ENCODE measurements at regions not wholly inside any gene's neighbourhood (a gene's known extent, or its start where the extent isn't known, plus 50 kb on each side); places are given as distances from the start of the nearest gene placed in this dataset.
"Not testable (repeated sequence)": the region's sequence is repeated elsewhere in the genome, so short reads cannot be mapped to it uniquely, and the experiment has no call there.

DNA sequence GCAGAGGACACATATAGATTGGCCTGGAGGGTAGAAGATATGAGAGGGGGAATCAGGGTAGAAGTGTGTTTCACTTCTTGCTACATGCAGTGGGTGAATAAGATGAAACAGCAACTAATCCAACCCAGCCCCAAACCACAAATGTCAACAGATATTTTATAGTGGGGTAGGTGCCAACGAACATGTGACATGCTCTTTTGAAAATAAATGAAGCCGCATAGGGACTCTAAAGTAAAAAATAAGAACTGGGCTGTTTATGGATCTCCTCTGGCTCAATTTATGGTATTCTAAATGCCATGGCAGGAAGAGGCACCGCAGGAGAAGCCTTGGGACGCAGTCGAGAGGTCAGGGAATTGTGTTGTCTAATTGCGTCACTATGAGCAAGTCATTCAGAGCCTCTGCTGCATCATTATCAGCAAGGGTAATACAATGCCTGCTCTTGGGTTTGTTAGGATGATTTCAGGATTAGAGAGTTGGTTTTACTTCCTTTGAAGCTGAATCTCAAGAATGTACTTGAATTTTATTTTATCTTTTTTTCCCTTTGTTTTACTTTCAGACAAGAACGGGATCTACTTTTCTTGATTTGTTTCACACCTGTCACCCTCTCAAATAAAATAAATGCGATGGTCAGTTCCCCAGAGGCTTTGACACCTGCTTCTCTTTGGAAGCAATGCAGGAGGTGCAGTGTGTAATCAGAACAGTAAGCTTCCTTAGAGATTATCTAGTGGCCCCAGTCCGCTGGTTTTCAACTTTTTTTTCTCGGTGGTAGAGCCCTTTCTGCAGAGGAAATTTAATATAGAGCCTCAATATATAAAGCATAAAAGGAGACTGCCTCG lies 375.6 kb upstream of the CLINT1 start:
- DNase-seq = no peak

DNA sequence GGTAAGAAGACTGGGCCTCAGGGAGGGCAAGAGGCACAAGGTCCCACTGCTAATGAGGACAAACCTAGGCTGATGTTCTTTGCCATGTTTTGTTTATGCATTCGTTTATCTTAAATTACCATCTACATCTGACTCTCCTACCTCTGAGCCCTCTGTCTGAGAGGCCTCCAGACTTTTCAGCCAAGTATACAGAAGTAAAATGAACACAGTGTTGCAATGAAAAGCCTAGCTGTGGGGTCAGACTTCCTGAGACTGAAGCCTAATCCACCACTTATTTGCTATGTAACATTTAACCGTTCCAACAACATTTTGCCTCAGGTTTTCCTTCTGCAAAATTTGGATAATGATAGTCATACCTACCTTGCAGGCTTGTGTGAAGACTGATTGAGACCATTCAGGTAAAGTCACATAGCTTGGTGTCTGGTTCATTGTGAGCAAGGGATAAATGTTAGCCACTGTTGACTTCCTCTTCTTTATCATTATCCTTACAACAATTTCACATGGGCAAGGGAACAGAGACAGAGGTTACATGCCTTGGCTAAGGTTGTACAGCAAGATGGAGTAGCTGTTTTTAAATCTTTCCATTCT lies 374.9 kb upstream of the CLINT1 start:
- DNase-seq = no peak

DNA sequence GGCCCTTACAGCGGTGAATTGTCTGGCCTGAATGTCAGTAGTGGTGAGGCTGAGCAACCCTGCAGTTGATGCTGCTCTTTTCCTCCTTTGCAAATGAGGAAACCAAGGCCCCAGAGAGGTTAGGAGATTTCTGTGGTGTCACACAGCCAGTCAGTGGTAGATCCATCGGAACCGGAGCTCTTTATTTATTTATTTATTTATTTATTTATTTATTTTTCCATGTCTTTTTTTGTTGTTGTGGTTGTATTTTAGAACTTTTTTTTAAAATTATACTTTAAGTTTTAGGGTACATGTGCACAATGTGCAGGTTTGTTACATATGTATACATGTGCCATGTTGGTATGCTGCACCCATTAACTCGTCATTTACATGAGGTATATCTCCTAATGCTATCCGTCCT lies 368.4 kb upstream of the CLINT1 start:
- DNase-seq = not testable (repeated sequence)

DNA sequence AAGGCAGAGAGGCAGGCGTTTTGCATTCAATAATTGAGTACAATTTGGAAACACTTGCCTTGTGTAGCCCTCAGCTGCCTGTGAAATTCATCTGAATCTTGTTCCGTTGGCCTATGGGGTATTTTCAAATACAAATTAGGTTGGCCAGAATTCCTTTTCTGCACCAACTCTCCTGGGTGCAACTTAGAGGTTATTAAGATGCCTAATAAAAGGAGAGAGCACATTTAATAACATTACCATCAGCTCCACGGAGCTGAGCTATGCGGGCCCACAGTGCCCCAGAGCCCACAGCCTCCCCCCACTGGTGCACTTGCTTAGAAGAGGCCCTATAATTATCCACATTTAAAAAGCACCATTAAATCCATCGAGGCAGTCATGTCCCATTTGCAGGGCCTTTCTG lies 367.6 kb upstream of the CLINT1 start:
- DNase-seq = no peak

DNA sequence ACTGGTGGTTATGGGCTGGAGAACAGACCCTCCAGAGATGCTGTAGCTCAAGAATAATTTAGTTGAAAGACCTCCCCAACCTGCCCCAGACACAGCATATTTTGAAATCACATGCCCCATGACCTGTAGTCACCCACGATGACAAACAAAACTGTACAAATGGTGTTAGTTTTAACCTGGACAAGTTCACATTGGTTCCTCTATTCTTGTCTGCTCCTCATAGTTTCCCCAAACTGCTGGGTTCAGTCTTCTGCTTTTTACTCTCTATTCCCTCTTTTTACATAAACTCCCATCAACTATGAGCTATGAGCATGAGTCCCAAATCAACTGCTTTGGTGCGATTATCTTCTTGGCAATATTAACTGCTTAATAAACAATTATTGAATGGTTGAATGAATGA lies 365.3 kb upstream of the CLINT1 start:
- no peak for DNase-seq

DNA sequence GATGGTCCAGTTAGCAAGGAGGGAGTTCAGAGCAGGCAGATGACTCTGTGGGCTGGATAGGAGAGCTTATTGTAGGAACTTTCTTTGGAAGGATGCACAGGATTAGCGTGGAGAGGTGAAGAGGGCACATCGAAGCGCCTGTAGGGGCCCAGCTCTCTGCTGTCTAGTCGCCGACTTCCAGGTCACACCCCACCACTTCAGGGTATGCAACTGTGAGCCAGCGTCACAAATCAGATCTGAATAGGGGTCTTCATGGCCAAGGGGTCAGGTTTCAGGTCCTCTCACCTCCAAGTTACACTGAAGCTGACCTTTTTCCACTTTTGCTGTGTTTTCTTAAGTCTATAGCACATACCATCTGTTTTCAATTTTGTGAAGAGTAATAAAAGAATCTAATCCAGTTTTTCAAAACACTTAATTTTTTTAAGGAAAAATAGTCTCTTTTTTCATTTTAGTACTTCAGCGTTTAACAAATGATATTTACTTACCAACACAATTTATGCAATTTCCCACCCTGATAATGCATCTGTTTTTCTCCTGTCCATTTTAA lies 364.2 kb upstream of the CLINT1 start:
- no peak for DNase-seq

DNA sequence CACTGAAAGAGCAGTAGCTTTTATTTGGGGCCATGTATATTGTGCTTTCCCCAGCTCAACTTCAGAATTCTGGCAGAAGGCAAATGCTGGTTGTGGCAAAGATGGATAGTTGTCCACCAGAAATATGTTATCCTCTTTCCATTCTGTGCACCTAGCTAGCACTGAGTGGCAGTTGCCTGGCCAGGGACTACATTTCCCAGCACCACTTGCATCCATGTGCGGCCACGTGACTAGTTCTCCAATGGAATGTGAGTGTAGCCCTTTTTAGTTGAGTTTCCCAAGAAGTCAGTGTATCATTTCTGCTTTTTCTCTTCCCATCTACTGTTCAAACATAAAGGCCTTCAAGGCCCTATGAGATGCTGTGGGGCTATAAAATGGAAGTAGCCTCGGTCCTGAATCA lies 354.0 kb upstream of the CLINT1 start:
- DNase-seq = no peak

DNA sequence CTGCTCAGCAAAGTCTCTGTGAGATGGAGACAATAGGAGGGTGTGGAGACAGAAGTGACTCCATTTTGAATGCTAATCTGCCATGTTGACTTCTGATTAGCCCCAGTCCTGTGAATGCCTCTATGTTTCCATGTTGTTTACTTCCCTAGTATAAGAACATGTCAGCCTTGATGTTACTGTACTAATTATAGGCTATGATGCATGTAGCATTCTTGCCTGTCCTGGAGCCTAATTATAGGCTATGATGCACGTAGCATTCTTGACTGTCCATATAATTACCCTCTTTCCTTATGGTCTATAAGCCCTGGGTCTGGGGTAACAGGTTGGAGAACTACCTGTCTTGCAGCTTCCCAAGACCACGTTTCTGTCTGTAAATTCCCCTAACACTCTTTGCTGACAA lies 353.3 kb upstream of the CLINT1 start:
- no peak for DNase-seq

DNA sequence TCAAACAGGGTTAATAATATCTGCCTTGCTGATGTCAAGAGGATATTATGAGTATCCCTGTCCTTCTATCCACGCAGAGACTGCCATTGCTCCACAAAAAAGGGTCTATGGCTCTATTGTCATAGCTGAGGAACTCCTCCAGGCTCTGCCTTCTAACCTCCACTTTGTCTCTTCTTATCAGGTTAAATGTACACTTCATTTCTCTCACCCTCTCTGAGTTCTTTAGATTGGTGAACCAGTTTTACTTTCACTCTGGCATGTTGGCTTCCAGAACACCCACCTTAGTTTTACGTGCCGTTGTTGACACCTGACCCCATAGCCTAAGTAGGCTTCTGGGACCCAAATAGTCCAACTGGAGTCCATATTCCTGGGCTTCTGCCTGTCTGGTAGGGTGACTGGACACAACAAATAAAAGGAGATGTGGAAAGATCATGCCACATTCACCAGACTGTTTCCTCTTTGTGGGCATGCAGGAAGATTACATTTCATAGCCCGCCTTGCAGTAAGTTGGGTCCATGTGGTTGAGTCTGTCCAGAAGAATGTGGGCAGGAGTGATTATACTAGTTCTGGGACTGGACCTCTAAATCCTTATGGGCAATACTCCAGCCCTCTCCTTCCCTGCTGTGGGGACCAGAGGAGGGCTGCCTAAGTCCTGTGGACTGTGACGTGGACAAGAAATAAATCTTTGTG lies 350.4 kb upstream of the CLINT1 start:
- no peak for DNase-seq

DNA sequence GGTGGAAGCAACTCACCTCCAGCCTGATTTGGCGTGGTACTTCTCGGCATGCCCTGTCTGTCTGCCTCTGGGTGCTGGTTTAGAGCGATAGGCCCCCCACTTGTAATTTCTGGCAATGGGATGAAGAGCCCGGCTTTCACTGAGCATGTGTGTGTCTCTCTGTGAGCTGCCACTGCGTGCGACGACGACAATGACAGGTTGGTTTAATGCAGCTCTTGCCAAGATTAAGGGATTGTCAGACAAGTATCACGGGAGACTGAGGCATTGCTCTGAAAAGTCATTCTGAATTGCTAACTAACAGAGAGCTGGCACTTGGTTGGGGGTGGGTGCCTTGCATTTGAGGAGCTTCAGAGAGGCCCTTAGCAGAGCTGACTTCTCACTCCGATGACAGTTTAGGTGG lies 348.8 kb upstream of the CLINT1 start:
- no peak for DNase-seq

DNA sequence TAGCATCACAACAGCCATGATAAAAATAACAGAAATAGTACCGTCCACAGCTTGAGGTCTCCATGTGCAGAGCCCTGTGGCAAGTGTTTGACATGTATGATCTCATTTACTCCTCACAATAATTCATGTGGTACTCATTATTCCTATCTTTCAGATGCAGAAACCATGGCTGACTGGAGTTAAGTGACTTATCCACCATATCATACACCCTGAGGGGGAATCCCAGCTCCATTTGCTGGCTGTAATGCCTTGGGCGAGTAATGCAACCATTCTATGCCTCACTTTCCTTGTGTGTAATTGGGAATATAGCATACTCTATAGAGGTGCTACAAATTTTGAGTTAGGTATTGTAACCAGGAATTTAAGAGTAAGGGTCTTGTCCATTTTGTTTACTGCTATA lies 347.0 kb upstream of the CLINT1 start:
- no peak for DNase-seq

DNA sequence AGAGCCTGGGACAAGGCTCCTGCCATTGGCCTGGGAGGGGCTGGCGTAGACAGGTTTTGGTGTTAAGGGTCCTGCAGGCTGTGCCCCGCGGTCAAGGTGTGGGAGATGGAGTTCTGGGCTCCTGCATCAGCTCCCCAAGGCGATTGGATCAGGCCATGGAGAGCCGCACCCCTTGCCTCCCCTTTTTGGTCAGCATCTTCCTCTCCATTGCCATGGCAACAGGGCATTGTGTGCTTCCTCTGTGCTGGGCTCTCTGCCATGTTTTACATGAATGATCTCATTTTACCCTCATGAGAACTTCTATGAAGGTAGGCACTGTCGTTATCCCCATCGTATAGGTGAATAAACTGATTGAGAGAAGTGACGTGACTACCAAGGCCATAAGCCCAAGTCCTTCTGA lies 344.3 kb upstream of the CLINT1 start:
- DNase-seq = no peak

DNA sequence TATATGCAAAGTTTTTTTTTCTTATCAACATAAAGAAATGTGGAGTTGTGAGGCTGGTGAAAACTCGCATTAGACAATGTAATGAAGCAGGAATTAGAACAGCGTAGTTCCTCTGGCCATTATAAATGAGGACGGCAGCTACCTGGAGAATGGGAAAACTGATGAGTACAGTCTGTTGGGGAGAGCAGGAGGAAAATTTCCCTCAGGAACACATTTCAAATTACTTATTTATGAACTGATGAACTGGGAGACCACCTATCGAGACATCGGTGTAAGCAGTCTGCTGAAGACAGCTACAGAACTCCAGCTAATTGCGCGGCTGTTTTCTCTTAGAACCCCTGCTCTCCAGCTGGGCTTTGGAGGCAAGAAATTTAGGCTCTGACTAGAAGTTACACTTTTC lies 343.9 kb upstream of the CLINT1 start:
- DNase-seq = no peak

DNA sequence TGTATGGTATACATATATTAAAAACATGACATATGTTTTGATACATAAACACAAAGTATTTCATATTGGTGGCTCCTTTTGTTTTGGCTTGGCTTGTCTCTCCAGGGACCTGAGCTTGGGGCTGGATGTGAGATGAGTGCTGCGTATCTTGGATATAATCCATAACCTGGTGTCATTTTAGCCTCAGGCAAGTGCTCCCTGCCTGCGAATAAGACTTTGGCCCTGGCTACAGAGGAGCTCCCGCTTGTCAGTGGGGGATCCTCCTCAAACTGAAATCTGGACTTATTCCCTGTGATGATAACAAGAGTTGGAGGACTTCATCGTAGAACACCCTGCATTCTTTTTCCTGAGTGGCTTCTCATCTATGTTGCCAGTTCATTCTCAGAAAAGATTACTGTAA lies 341.7 kb upstream of the CLINT1 start:
- DNase-seq = no peak

DNA sequence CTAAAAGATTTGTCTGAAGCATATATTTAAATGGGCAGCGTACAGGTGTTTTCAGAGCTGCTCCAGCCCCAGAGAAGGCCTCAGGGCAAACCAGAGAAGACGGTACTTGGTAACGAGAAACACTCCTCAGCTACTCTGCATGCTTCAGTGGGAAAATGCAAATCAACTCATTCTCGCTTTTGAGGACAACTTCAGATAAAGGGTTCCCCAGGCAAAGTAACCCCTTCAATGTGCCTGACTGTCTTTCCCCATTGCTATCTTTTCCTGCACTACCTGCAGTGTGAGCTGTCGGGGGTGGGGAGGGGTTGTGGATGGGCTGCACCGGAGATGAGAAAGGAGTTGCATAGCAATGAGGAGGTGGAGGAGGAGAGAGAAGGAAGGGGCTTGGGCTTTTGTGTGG lies 339.7 kb upstream of the CLINT1 start:
- DNase-seq = no peak

DNA sequence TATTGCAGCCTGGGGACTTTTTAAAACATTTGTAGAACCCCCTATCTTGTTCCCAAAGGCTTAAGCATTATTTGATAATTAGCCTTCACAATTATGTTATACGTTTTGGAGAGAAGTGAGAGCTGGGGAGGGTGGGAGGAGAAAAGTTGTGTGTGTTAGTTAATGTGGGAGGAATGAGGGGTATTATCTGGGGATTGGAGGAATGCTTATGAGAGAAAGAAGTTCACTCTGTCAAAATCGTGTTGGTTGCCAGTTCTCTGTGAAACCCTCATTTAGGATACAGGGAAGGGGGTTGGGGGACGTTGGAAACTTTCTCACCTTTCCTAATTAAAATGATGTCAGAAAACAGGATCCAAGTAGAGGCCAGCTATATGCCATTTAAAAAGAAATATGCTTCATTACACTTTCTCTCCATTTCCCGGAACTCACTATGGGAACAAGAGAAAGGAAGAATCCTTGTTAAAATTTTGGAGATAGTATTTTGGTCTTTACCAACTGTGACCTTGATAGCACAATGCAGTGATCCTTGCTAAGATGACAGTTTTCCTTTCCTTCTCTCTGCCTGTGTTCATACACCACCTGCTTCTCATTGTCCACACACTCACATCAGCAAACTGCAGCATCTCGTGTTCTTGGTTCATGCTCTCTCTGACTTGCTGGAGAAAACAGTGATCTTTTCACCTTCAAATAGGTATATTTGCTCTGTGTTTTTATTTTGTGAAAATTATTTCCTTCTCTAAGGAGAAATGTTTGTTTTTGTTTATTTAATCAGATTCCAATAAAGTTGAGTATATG lies 336.7 kb upstream of the CLINT1 start:
- DNase-seq = no peak

DNA sequence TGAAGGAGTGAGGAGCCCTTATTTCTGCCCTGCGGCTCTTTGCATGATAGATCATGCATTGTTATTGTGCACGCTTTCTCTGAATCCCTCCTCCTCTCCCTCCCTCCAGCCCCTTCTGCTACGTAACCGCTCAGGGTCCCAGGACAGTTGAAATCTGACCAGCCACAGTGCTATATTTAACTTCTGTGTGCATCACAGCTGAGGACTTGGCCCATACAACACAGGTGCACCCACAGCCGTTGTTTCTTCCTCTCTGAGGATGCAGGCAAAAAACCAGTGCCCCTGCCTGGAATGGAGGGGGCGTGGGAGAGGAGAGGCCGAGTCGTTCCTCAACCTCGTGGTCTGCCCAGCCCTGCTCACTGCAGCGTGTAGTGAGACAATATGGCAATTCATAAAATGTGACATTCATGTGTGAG lies 335.6 kb upstream of the CLINT1 start:
- DNase-seq = no peak

DNA sequence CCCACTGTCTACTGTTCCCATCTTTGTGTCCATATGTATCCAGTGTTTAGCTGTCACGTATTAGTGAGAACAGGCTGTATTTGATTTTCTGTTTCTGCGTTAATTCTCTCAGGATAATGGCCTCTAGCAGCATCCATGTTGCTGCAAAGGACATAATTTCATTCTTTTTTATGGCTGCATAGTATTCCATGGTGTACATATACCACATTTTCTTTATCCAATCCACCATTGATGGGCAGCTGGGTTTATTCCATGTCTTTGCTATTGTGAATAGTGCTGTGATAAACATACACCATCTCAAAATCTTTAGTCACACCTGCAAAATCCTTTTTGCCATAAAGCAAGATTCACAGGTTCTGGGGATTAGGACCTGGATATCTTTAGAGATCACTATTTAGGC lies 334.4 kb upstream of the CLINT1 start:
- not testable (repeated sequence) for DNase-seq

DNA sequence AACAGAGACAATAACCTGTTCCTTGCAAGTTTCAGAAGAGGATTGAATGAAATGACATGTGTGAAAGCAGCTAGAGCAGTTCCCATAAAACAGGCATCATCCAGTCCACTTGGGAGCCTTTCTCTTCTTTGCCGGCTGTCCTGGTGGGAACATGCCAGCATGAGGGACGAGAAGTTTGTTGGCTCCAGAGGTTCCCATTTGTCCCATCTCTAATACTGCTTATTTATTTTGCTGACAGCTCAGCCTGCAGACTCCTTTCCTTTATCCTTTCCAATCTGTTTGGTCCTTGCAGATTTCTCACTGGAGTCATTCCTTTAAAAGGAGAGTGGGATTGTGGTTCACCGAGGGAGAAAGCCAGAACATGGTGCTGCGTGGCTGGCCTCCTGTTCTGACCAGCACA lies 321.5 kb upstream of the CLINT1 start:
- no peak for DNase-seq

DNA sequence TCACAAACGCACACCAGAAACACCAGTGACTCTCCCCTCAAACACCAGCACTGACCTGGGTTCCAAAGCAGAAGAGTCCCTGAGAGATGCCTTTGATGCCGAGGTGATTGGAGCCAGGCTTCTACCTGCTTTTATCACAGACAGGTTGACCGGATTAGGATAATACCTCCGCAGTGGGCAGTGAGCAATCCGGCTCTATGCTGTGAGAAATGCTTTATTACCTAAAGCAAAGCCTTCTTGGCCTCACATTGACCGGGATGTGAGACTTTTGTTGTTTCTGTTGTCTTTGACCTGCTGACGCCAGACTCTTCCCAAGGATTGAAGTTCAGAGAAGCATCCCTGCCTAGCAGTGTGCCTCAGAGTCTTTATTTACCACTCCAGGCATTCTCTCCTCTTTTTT lies 320.3 kb upstream of the CLINT1 start:
- DNase-seq = no peak

DNA sequence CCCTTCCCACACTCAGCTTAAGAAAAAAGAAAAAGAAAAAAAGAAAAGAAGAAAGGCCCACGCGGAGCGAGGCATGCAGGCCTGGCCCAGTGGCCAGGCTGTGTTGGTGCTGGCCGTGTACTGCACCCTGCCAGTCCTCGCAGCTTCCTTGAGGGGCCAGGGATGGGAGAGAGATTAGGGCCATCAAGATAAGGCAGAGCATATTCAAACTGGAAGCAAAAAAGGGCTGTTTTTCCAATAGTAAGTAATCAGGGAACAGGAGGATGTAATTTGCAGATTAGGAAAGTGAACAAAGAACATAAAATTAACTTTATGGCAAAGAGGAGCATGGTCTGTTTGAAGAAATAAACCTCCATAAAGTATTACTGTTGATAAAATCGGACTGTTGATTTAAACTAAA lies 319.6 kb upstream of the CLINT1 start:
- no peak for DNase-seq

DNA sequence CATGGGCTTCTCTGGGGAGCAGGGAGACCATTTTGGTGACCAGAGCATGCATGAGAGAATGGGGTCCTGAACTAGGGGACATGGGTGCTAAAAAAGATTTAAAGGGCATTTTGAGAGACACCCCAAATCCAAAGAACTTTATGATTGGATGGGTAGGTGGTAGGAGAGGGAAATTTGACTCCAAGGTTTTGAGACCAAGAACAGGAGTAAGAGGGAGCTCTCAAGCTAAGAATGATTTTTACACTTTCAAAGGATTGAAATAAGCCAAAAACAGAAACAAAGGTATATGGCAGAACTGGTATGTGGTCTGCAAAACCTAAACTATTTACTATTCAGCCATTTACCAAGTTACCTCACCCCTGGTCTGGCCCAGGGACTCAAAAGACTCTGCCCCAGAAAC lies 318.2 kb upstream of the CLINT1 start:
- DNase-seq = no peak

DNA sequence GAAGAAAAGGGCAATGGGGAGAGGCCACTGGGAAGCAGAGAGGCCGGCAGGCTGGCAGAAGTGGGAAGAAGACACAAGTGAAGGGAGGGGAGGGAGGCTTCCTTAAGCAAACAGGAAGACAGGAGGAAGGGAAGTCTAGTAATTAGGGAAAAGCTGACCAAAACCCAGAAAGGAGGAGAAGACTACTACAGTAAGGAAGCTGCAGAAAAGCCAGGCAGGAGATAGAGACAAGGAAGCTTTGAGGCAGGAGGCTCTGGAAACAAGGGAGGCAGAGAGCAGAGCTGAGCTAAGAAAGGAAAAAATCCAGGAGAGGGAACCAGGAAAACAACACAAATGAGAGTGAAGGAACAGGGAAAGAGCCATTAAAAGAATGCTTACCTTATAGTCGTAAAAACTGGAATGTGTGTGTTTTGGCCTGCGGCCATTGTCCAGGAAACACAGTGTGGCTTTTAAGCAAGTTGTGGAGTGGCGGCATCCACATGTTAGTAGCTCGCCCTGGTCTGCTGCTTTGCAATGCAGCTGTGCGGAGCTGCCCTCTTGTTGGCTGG lies 317.1 kb upstream of the CLINT1 start:
- DNase-seq = no peak
